ENCODE measurements at regions not wholly inside any gene's neighbourhood (a gene's known extent, or its start where the extent isn't known, plus 50 kb on each side); places are given as distances from the start of the nearest gene placed in this dataset.

DNA sequence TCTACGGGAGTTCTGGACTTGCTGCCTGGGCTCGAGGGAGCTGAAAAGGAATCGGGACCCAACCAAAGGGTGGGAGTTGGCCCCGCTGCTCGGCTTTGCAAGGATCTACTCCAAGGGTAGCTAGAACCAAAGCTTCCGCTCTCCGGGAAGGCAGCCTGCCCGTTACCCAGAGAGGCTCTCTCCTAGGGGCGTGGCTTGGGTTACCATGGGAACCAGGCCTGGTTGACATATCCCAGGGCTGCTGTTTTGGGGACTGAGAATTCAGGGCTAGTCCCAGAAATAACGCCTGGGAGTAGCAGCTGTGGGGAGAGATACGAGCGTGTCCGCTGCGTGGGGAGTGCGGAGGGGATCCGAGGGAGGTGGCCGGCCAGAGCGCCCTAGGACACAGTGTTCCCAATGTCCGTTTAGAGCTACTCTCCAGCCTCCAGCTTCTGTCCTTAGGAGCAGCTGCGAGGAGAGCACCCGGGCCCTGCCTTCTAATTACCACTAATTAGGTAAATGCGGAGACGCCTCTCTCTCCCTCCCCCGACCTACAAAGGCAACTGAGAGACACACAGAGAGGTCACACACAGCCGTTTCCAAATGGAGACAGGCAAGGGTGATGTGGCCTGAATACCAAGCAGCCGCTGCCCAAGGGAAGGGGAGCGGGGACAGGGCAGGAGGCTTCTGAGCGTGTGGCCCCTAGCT, 141.6 kb upstream of the CADM1 start:
- Histone ChIP-seq H3K4me3 (no peak overlapping the region), H3K9me3 (no peaks in the 10 kb centered on the region), H3K36me3 (ENCODE audit: low read depth) (no peaks in the 10 kb centered on the region), H3K4me1 (ENCODE audit: low read depth) (no peaks in the 10 kb centered on the region)
- no peak for TF ChIP-seq CTCF (IDR thresholded peaks at IDR 0.05)
- ATAC-seq (no peak), DNase-seq (no peak)
- intact Hi-C loops (cut with DNase I, micrococcal nuclease) = no loop called here

GRCh38 chr11:115644856-115645255, 140.6 kb upstream of the CADM1 start:
- TF ChIP-seq CTCF (IDR thresholded peaks at IDR 0.05) = no peak
- no peaks in the 10 kb centered on the region for H3K4me1 ChIP-seq (ENCODE audit: low read depth)
- intact Hi-C loops (cut with DNase I, micrococcal nuclease) = no loop called here
- no peak overlapping the region for H3K4me3 ChIP-seq
- ATAC-seq (no peak), DNase-seq (no peak)
- H3K9me3 ChIP-seq = no peaks in the 10 kb centered on the region
- H3K36me3 ChIP-seq (ENCODE audit: low read depth) = no peaks in the 10 kb centered on the region

DNA sequence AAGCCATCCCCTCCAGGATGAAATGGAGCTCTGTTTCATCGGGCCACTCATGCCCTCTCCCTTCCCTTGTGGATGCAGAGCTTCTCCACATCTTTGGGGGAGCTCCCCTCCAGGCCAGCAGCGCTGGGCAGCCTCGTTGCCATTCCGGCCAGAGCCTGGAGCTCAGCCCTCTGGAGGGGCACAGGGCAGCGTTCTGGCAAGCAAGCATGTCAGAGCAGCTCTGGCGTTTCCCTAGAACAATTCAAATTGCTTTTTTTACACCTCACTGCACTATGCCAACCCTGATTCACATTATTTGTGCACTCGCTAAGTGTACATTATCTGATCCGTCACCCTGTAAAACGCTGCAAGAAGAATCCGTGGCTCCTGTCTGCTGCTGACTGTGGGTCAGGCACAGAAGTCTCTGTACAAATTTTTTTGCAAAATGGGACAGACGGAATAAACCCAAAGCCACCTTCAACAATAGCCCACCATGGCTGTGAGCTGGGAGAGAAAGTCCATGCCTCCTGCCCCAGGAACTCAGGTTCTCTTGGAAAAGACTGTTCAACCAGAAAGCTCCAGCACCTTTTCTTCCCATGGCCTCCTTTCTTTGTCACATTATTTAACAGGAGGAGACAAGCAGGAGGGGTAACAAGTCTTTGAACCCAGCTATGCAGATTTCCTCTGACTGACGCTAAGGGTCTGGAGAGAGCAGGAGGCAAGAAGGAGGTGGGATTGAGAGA, 139.5 kb upstream of the CADM1 start:
- Histone ChIP-seq H3K9me3 (no peaks in the 10 kb centered on the region), H3K4me3 (no peak overlapping the region), H3K4me1 (ENCODE audit: low read depth) (no peaks in the 10 kb centered on the region), H3K36me3 (ENCODE audit: low read depth) (no peaks in the 10 kb centered on the region)
- intact Hi-C loops (cut with DNase I, micrococcal nuclease) = no loop called here
- ATAC-seq = no peak
- no peak for DNase-seq
- no peak for TF ChIP-seq CTCF (IDR thresholded peaks at IDR 0.05)

DNA sequence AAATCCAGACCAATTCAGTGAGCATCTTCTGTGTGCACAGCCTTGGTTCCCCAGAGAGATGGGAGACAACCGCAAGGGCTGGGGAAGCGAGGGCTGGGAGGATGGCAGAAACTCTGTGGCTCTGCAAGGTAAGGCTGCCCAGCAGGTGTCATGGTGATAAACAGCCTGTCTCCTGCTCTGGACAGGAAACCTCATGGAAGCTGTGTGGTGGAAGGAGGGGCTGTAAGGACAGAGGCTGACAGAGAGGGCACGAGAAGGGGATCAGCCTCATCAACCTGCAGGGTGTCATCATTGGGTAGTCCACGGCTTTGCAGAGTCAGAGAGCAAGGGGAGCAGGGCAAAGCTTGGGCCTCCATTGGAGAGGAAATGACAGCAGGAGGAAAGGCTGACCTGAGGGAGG, 138.4 kb upstream of the CADM1 start:
- DNase-seq (no peak), ATAC-seq (no peak)
- no peak overlapping the region for H3K4me3 ChIP-seq
- intact Hi-C loops (cut with DNase I, micrococcal nuclease) = no loop called here
- H3K36me3 ChIP-seq (ENCODE audit: low read depth) = no peaks in the 10 kb centered on the region
- no peaks in the 10 kb centered on the region for H3K4me1 ChIP-seq (ENCODE audit: low read depth)
- no peaks in the 10 kb centered on the region for H3K9me3 ChIP-seq
- TF ChIP-seq CTCF (IDR thresholded peaks at IDR 0.05) = no peak

GRCh38 chr11:115637599-115638241, 133.5 kb upstream of the CADM1 start:
- Histone ChIP-seq H3K9me3 (no peaks in the 10 kb centered on the region), H3K4me3 (no peak overlapping the region), H3K36me3 (ENCODE audit: low read depth) (no peaks in the 10 kb centered on the region), H3K4me1 (ENCODE audit: low read depth) (no peaks in the 10 kb centered on the region)
- intact Hi-C loops (cut with DNase I, micrococcal nuclease) = no loop called here
- DNase-seq = no peak
- no peak for ATAC-seq
- TF ChIP-seq CTCF (IDR thresholded peaks at IDR 0.05) = no peak
